ENCODE measurements at regions not wholly inside any gene's neighbourhood (a gene's known extent, or its start where the extent isn't known, plus 50 kb on each side); places are given as distances from the start of the nearest gene placed in this dataset.

GRCh38 chr4:59248313-59248712, 1951.8 kb upstream of the ADGRL3 start:
- TF ChIP-seq FOXP2 (optimal IDR thresholded peaks at IDR 0.05; ENCODE audit: borderline replicate concordance, extremely low read depth, extremely low read length, insufficient read depth) (no peak), SIN3A (IDR thresholded peaks at IDR 0.05; ENCODE audit: borderline replicate concordance, insufficient read depth, low read length) (no peak), TAF1 (IDR thresholded peaks at IDR 0.05; ENCODE audit: borderline replicate concordance, insufficient read depth, low read length) (no peak)
- TF ChIP-seq, protein P1, sequence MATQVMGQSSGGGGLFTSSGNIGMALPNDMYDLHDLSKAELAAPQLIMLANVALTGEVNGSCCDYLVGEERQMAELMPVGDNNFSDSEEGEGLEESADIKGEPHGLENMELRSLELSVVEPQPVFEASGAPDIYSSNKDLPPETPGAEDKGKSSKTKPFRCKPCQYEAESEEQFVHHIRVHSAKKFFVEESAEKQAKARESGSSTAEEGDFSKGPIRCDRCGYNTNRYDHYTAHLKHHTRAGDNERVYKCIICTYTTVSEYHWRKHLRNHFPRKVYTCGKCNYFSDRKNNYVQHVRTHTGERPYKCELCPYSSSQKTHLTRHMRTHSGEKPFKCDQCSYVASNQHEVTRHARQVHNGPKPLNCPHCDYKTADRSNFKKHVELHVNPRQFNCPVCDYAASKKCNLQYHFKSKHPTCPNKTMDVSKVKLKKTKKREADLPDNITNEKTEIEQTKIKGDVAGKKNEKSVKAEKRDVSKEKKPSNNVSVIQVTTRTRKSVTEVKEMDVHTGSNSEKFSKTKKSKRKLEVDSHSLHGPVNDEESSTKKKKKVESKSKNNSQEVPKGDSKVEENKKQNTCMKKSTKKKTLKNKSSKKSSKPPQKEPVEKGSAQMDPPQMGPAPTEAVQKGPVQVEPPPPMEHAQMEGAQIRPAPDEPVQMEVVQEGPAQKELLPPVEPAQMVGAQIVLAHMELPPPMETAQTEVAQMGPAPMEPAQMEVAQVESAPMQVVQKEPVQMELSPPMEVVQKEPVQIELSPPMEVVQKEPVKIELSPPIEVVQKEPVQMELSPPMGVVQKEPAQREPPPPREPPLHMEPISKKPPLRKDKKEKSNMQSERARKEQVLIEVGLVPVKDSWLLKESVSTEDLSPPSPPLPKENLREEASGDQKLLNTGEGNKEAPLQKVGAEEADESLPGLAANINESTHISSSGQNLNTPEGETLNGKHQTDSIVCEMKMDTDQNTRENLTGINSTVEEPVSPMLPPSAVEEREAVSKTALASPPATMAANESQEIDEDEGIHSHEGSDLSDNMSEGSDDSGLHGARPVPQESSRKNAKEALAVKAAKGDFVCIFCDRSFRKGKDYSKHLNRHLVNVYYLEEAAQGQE (IDR thresholded peaks at IDR 0.05; ENCODE audit: insufficient read depth in 1 of 2, low read depth in 2 of 2, low read length in 2 of 2): no peak

Data from PFSK-1 (cell line).